ENCODE measurements at regions not wholly inside any gene's neighbourhood (a gene's known extent, or its start where the extent isn't known, plus 50 kb on each side); places are given as distances from the start of the nearest gene placed in this dataset.
A peak's percentile ranks its signal among the peaks of the same experiment; 100 is the strongest.
"Not testable (repeated sequence)": the region's sequence is repeated elsewhere in the genome, so short reads cannot be mapped to it uniquely, and the experiment has no call there.

DNA sequence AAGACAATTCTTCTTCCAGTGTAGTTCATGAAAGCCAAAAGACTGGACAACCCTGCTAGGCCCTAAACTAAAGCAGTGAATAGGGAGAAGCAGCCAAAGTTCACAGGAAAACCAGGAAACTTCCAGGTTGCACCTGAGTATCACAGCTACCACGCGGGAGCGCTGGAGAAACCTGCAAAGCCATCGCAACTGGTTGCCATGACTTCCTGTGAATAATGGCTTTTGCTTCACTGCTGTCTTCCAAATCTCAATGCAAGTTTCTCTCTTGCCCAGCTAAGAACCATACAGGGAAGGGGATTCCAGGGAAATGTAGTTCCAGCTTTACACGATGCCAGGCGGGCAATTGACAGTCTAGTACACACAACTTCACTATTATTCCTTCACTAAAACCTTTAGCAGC lies 114.1 kb downstream of the GXYLT1 start:
- DNase-seq = no peak

DNA sequence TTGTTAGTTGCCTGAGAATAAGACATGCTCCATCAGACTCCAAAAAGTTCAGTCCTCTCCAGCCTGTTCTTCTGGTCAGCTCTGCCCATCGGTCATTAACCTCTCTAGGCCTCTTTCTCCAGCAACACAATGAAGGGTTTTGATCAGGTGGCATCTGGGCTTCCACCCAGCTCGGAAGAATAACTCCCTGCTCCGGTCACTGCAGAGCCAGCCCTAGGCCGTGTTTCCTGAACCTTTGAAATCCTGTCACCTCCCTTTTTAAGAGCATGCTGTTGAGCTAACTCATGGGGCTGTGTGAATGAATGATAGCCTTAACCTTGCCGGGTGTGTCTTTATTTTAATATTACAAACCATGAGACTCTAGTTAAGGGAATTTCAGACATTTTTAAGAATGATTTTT lies 117.1 kb downstream of the GXYLT1 start:
- no peak for DNase-seq

DNA sequence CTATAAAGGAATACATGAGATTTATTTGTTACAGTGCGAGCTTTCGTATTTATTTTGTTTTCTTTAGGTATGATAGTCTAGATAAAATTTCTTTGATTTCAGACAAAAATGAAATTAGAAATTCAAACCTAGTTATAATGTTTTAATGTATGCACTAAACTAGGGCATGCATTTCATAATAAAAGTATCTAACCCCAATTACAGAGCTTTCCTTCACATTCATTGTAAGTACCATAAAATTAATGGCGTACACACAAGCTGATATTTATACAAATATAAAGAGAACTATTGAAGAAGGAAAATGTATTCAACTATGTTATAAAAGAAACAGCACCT lies 120.2 kb downstream of the GXYLT1 start:
- no peak for DNase-seq

DNA sequence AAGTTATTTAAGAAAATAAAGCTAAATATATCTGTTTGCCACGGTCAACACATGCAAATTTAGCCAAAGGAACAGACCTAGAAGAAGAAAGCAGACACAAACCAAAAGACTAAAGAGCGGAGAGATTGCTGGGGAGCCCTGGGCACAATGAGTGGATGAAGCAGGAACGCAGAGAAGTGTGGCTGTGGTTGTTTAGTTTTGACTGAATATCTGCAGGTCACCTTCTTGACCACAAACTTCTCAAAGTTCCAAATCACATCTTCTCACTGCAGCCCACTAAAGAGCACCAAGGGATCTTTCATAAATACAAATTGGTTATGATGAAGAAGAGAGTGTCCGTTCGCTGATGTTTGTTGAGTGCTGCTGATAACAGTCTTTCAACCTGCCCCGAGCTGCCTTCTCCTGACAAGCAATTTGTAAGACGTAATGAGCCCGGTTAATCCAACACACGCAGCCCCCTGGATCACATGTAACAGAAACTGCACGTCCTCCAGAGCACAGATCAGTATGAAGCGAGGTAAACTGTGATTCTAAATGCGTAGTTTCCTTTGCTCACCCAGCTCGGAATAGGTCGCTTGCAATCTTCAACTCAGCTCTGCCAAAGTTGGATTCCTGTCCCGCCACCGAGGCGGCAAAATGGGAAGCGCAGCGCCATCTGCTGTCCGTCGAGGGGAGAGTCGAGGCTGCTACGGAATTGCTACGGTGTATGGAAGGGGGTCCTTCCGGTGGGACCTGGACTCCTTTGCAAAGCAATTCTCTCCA lies 120.8 kb downstream of the GXYLT1 start:
- DNase-seq = peak; percentile 59

DNA sequence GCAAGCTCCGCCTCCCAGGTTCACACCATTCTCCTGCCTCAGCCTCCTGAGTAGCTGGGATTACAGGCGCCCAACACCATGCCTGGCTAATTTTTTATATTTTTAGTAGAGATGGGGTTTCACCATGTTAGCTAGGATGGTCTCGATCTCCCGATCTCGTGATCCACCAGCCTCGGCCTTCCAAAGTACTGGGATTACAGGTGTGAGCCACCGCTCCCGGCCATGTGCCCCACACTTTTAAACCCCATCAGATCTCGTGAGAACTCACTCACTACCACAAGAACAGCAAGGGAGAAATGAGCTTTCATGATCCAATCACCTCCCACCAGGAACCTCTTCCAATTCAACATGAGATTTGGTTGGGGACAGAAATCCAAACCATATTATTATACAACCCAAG lies 122.7 kb downstream of the GXYLT1 start:
- DNase-seq = not testable (repeated sequence)

DNA sequence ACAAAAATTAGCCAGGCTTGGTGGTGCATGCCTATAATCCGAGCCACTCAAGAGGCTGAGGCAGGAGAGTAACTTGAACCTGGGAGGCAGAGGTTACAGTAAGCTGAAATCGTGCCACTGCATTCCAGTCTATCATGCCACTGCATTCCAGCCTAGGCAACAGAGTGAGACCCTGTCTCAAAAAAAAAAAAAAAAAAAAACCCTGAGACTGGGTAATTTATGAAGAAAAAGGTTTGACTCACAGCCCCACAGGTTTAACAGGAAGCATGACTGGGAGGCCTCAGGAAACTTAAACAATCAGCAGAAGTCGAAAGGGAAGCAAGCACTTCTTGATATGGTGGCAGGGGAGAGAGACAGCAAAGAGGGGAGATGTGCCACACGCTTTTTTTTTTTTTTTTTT lies 123.2 kb downstream of the GXYLT1 start:
- DNase-seq = peak; percentile 9

DNA sequence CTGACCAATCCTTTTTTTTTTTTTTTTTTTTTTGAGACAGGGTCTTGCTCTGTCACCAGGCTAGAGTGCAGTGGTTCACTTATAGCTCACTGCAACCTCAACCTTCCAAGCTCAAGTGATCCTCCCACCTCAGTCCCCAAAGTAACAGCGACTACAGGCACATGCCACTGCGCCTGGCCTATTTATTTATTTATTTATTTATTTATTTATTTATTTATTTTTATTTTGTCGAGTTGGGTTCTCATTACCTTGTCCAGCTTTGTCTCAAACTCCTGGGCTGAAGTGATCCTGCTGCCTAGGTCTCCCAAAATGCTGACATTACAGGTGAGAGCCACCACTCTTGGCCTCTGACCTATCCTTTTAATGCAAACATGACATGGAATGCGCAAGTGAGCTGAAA lies 124.4 kb downstream of the GXYLT1 start:
- DNase-seq = no peak

DNA sequence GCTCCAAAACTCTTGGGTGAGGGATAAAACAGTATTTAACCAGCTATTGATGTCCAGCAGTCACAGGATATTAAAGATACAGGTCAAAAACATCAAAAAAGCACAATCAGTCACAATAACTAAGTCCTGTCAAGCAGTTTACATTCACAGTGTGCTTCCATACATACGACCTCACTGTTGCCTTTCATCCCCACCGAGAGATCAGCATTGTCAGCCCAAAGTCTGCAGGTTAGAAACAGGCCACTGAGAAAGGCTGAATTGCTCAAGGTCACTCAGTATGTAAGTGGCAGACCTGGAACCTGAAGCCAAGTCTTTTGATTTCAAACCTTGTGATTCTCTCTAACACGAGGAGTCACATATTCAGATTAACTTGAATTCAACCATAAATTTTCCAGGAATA lies 124.9 kb downstream of the GXYLT1 start:
- DNase-seq = no peak

DNA sequence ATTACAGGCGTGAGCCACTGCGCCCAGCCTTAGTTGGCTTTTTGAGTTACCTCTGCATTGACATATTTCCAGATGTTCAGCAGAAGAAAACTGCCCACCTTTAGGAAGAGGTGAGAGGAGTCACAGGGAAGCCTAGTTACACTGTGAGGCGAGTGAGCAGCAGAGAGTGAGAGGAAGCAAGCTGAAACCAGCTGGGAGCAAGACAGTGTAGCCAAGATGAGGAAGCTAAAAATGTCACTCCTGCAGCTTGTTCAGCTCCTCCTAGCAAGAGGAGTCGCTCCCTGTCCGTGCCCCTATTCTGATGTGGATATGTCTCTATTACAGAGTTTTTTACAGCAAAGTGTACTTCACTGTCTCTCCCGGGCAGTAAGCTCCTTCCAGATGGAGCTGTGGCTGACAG lies 127.6 kb downstream of the GXYLT1 start:
- no peak for DNase-seq

DNA sequence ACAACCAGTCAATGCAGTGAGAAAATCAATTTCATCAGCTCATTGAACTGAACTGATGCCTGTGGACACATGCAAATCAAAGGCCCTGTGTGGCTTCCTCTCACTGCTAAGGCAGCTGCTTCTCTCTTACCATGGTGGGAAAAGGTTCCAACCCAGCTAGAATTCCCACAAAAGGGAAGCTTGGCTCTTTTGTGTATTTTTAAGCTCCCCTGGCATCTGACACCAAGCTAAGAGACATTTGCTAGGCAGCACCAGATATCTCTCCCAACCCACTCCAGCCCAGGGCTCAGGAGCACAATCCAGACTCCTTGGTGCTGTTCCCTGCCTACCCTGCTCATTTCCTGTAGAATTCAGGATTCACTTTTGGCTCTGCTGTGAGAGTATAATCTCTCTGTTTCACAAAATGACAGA lies 129.6 kb downstream of the GXYLT1 start:
- no peak for DNase-seq

DNA sequence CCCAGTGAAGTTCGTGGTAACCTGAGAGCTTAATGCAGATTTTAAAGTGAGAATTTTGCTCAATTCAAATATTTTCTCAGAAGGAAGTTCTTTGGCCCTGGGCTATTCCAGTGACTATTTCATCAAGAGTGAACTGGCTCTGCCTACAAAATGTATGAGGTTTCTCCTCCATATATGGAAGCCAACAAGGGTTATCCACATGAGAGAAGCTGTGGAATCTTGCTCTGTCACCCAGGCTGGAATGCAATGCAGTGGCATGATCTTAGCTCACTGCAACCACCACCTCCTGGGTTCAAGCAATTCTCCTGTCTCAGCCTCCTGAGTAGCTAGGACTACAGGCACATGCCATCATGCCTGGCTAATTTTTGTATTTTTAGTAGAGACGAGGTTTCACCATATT lies 132.2 kb downstream of the GXYLT1 start:
- DNase-seq = not testable (repeated sequence)

DNA sequence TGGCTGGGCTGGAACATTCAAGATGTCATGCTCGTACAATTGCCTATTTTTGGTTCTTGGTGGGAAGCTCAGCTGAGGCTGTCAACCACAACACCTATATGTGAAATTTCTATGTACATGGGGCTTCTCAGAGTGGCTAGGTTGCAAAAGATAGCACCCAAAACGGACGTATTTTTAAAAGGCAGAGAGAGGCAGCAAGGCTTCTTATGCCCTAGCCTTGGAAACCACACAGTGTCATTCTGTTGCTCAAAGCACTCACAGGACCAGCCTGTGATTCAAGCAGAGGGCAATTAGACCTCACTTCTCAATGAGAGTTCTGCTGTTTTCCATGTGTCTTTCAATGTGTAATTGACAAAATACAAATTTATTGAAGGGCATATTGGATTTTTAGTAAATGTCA lies 134.0 kb downstream of the GXYLT1 start:
- no peak for DNase-seq

DNA sequence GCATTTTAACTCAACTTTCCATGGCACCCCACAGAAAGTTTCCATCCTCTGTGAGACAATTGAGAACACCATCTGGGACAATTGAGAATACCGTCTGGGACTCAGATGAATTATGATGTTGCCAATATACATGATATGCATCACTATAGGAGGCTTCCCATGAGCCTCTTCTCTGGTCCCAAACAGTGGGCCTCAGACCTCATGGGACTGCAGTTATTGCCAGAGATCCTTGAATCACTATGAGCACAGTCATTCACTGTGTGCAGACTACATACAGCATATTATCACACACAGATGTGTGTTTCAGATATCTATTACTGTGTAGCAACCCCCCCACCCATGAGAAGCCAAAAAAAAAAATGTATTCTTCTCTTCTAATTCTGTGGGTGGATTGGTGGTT lies 134.4 kb downstream of the GXYLT1 start:
- DNase-seq = no peak

DNA sequence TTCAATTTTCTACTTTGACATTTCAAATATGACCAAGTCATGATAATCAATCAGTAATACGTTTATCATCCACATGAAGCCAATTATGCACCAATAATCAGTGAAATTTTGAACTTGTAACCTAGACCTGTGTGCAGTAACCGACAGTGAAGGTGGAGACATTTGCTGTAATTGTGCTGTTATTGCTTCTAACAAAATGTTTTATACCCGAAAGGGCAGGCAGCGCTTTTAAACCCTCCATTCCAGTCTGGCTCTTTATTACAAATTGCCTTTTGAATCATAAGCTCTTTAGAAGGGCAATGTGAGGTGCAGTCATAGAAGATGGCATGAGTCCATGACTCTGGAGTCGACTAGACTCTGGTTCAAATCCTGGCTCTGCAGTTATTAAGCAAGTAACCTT lies 135.7 kb downstream of the GXYLT1 start:
- no peak for DNase-seq

DNA sequence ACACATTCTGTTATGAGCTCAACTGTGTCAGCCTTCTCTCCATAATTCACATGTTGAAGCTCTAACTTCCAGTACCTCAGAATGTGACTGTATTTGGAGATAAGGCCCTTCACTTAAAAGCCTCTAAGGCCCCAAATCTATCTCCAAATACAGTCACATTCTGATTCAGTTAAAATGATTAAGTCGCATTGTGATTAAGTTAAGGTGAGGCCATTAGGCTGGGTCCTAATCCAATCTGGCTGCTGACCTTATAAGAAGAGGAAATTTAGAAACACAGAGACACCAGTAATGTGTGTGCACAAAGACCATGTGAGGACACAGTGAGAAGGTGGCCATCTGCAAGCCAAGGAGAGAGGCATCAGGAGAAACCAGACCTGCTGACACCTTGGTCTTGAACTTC lies 141.6 kb downstream of the GXYLT1 start:
- no peak for DNase-seq

DNA sequence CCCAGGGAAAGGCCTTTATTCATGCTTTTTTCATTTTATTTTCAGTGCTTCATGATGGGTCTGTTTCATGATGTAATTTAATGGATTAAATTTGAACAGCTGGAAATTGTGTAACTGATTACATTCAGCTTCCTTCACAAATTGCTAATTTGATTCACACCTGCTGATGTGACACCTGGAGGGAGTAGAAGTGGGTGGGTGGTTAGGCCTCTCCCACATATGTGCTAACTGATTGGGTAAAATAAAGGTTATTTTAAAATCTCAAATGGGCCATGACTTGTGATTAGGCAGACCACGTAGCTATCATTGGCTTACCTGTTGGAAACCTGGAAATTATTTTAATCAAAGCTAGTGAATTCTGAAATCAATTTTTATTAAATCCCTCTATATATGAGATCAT lies 142.1 kb downstream of the GXYLT1 start:
- no peak for DNase-seq

DNA sequence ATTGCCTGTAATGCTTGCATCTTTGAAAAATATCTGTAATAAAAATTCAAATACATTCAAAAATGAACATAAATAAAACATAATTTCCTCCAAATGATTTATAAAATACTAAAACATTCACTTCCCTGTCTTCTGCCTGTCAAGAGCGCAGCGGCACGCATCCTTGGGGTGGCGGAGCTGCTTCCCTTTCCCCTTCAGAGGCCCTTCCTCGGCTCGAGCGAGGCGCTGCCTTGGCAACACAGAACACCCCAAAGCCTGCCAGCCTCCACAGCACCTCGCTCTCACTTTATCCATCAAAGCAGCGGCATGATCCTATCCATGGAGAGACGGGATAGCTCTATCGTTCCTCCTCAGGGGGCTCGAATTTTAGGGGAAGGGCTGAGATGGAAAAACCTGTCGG lies 146.2 kb downstream of the GXYLT1 start:
- DNase-seq = no peak

DNA sequence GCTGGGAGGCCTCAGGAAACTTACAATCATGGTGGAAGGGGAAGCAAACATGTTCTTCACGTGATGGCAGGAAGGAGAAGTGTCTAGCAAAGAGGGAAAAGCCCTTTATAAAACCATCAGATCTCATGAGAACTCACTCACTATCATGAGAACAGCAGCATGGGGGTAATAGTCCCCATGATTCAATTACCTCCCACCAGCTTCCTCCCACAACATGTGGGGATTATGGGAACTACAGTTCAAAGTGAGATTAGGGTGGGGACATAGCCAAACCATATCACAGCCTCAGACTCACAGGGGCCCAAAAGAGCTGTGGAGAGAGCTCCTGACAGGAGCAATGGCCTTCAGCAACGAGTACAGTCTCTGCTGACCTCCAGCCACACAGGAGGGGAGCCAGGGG lies 151.4 kb downstream of the GXYLT1 start:
- DNase-seq = peak; percentile 31

DNA sequence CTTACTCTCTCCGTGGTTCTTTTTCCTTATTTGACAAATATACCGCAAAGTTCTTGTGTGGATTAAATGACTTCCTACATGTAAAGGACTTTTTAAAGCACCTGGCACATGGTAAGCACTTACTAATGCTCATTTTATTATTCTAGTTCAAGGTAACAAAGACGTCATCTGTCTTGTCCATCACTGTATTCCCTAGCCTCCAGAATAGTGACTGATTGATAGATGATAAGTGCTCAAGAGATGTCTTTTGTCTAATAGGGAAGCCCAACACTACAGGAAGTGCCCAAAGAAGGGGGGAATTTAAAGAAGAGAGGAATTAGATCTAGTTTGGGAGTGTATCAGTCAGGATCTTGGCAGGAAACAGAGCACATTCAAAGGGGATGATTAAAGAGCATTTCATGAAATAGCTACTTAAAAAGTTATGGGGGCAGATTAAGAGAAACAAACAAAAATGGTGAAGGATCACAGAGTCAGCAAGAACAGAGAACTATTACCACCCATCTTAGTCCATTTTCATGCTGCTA lies 151.9 kb downstream of the GXYLT1 start:
- DNase-seq = no peak

DNA sequence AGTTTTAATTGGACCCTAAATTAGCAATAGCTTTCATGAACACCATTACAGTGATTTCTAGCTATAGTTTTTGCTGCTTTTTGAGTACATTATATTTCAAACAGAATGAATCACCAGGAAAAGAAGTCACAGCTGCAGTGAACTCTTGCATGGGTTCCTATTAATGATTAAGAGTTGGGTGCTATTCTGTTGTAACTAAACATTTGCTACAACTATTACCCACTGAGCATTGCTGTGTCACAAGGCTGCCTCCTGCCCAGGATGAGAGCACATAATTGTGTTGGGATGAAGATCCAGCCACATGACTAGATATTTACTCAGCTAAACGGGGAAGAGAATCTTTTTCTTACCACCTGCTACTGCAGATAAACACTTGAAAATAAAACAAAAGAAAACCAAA lies 152.7 kb downstream of the GXYLT1 start:
- no peak for DNase-seq

DNA sequence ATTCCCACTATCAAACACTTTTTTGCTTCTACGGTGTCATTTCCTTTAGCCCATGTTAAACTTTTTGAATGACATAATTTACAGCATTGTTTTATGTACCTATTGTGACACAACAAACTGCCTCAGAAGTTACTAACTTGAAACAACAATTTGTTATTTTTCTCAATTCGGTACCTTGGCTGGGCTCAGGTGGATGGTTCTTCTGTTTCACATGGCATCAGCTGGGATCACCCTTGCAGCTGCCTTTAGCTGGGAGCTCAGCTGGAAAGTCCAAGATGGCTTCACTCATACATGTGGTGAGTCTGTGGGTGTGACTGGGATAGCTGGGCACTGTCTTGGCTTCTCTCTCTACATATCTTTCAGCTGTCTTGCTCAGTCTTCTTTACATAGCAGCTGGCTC lies 156.0 kb downstream of the GXYLT1 start:
- no peak for DNase-seq

DNA sequence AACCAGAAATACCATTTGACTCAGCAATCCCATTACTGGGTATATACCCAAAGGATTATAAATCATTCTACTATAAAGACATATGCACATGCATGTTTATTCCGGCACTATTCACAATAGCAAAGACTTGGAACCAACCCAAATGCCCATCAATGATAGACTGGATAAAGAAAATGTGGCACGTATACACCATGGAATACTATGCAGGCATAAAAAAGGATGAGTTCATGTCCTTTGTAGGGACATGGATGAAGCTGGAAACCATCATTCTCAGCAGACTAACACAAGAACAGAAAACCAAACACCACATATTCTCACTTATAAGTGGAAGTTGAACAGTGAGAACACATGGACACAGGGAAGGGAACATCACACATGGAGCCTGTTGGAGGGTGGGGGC lies 158.2 kb downstream of the GXYLT1 start:
- not testable (repeated sequence) for DNase-seq

DNA sequence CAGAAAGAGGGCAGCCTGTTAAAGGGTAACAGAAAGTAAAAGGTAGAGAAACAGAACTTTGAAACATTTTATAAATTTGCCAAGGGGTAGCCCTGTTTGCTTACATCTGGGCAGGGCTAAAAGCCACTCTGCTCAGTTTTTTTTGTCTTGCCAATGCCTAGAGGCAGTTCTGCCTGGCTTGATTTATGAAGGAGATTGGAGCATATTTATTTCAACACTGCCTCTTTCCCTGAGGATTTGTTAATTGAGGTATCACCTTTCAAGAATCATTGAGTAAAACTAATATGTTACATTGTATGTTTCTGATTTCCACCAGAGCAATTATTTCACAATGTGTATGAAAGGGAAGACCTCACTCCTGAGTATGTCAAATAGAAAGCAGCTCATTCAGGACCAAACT lies 160.8 kb downstream of the GXYLT1 start:
- DNase-seq = no peak

DNA sequence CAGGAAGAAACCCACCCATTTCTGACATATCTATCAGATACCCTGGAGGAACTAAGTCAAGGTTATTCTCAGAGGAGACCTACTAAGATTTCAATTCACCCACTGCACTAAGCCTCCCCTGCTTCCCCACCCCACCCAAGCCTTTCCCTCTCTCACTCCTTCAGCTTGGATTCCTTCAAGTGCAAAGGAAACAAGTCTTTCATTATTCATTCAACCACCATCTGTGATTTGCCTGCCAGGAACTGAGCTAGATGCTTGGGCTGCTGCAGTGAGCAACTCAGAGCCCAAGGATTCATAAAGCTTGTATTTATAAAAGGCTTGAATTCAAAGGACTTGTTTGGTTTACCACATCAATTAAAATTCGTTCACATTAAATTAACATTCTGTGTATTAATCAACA lies 161.3 kb downstream of the GXYLT1 start:
- DNase-seq = no peak

DNA sequence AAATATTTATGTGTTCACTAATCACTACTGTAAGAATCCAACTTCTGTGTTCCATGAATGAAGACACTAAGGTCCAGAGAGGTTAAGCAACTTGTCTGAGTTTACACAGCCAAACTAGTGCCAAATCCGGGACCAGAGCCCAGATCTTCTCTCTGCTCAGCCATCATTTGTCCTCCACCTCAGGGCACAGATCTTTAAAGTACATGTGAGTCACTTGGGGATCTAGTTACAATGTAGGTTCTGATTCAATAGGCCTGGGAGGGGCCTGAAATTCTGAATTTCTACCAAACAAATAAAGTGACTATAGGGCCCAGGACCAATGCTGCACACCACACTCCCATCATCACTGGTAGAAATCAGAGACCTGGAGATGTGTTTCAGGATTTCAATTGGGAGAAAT lies 162.9 kb downstream of the GXYLT1 start:
- DNase-seq = no peak

Measured in inflammatory macrophage treated with lipopolysaccharide for 4 hours (primary cell).